Astrocyte (in vitro differentiated cells and primary cell): ENCODE measurements at regions not wholly inside any gene's neighbourhood (a gene's known extent, or its start where the extent isn't known, plus 50 kb on each side); places are given as distances from the start of the nearest gene placed in this dataset.

Source experiments
- CTCF ChIP-seq: IDR thresholded peaks from 2 replicates; pipeline ENCODE4 v1.5.1; 2011; ENCODE audit warnings: low read depth, mild to moderate bottlenecking, inconsistent platforms, low read length, moderate library complexity; ENCODE audit not compliant: insufficient read depth
- EZH2 ChIP-seq: IDR thresholded peaks from 2 replicates; pipeline ENCODE4 v1.6.1; 2012; ENCODE audit warnings: mild to moderate bottlenecking, low read length, inconsistent platforms; ENCODE audit not compliant: insufficient read depth

- TF ChIP-seq EZH2 (no peak), CTCF (no peak)
Measured at GRCh38 chr9:23545728-23546127, 280.3 kb downstream of the ELAVL2 start.
